ENCODE measurements at regions not wholly inside any gene's neighbourhood (a gene's known extent, or its start where the extent isn't known, plus 50 kb on each side); places are given as distances from the start of the nearest gene placed in this dataset.
"Not testable (repeated sequence)": the region's sequence is repeated elsewhere in the genome, so short reads cannot be mapped to it uniquely, and the experiment has no call there.

DNA sequence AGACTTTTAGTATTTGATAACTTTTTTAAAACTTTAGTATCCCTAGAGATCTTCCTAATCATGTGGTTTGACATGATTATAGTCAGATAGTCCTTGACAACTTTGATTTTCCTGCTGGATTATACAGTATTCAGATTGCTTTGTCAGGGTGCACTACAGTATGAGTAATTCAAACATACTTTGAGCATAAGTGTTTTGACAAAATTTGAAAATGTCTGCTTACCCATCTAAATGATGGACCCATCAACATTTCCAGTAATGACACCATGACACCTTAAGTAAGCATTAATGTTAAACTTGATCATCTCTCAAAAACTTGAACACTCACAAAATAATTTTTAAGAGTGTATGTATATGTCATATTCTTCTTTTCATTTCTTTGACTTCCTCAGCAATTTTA lies 514.5 kb upstream of the SMIM31 start:
- in situ Hi-C loops (cut with MboI; ENCODE audit: low pct_unique_long_range_greater_than_20kb, low sequenced_read_pairs, unreplicated experiment) = no loop called here
- no peak for DNase-seq (ENCODE audit: low spot score)
- TF ChIP-seq, protein P1, sequence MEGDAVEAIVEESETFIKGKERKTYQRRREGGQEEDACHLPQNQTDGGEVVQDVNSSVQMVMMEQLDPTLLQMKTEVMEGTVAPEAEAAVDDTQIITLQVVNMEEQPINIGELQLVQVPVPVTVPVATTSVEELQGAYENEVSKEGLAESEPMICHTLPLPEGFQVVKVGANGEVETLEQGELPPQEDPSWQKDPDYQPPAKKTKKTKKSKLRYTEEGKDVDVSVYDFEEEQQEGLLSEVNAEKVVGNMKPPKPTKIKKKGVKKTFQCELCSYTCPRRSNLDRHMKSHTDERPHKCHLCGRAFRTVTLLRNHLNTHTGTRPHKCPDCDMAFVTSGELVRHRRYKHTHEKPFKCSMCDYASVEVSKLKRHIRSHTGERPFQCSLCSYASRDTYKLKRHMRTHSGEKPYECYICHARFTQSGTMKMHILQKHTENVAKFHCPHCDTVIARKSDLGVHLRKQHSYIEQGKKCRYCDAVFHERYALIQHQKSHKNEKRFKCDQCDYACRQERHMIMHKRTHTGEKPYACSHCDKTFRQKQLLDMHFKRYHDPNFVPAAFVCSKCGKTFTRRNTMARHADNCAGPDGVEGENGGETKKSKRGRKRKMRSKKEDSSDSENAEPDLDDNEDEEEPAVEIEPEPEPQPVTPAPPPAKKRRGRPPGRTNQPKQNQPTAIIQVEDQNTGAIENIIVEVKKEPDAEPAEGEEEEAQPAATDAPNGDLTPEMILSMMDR (IDR thresholded peaks at IDR 0.05; ENCODE audit: extremely low read depth, insufficient read depth, missing control alignments) = no peak

DNA sequence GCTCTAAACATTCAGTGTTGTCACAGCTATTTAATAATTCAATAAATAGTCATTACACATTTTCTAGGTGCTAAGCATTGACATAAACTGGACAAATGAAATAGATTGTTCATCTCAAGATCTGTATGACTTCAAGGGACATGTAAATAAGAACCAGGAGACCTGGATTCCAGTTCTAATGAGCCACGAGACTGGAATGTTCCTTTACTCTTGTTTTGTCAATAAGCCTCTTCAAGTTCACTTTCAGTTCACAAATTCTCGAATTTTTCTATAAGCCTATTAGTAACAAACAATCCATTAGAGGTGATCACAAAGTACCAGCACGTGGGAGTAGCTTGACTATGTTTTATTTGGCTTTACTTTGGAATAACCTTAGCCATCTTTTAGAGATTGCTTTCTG lies 514.0 kb upstream of the SMIM31 start:
- DNase-seq (ENCODE audit: low spot score) = no peak
- in situ Hi-C loops (cut with MboI; ENCODE audit: low pct_unique_long_range_greater_than_20kb, low sequenced_read_pairs, unreplicated experiment) = no loop called here
- TF ChIP-seq, protein P1 (IDR thresholded peaks at IDR 0.05; ENCODE audit: extremely low read depth, insufficient read depth, missing control alignments) = no peak

DNA sequence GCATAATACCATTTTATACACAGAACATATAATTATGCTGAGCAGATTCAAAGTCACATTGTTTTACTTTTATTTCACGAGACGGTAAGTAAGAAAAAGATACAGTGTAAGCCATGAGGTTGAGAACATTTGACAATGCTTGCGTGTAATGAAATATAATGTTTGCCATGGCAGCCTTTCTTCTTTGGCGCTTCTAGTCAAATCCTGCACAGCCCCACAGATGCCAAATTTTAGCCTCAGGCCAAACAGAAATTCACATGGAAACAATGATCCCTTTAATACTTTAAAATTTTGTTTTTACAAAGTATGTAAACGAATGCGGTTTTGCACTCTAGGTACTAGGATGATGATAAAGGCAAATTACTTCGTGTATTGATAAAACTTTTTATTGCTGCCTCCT lies 502.7 kb upstream of the SMIM31 start:
- TF ChIP-seq, protein P1 (IDR thresholded peaks at IDR 0.05; ENCODE audit: extremely low read depth, insufficient read depth, missing control alignments) = no peak
- in situ Hi-C loops (cut with MboI; ENCODE audit: low pct_unique_long_range_greater_than_20kb, low sequenced_read_pairs, unreplicated experiment) = no loop called here
- no peak for DNase-seq (ENCODE audit: low spot score)

DNA sequence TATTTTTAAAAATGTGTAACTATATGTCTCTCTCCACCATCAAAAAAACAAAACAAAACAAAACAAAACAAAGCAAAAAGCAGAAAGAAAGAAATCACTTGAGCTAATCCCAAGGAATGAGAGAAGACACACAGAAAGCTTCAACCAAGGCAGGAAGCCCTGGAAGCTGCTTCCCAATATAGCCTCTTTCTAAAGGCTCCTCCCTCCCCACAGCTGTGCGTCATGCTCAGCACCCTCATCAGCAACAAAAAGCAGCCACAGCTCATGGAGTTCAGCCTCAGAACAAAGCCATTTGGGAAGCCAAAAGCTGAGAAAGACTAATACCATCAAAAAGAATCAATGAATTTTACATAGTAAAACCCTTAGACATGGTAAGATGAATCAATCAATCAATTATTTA lies 501.6 kb upstream of the SMIM31 start:
- in situ Hi-C loops (cut with MboI; ENCODE audit: low pct_unique_long_range_greater_than_20kb, low sequenced_read_pairs, unreplicated experiment) = no loop called here
- TF ChIP-seq, protein P1 (IDR thresholded peaks at IDR 0.05; ENCODE audit: extremely low read depth, insufficient read depth, missing control alignments) = no peak
- DNase-seq (ENCODE audit: low spot score) = no peak

DNA sequence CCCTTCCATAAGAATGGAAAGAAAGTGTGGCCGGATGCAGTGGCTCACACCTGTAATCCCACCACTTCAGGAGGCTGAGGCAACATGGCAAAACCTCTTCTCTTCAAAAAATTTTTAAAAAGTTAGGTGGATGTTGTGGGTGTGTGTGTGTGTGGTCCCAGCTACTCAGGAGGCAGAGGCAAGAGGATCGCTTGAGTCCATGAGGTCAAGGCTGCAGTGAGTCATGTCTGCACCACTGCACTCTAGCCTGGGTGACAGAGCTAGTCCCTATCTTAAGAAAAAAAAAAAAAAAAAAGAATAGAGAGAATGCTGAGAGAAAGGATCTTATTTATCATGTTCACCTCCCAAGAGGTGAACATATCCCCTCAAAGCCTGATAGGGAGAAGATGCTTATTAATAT lies 492.1 kb upstream of the SMIM31 start:
- TF ChIP-seq, protein P1 (IDR thresholded peaks at IDR 0.05; ENCODE audit: extremely low read depth, insufficient read depth, missing control alignments) = no peak
- in situ Hi-C loops (cut with MboI; ENCODE audit: low pct_unique_long_range_greater_than_20kb, low sequenced_read_pairs, unreplicated experiment) = no loop called here
- DNase-seq (ENCODE audit: low spot score) = no peak

DNA sequence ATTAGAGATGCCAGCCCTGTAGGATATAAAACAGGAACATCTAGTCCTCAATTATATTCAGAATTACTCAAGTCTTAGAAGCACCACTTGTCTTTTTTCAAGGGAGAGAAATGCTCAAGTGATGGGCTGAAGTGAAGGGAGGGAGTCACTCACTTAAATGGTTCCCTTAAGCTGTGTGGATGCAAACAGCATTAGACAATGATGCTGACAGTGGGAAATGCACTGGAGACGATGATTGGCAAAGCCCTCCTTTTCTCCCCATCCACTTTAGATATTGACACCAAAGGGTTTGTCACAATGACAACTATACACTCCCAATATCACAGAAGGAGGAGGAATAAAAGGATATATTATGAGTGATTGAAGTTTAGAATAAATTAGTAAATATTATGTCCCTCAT lies 491.4 kb upstream of the SMIM31 start:
- in situ Hi-C loops (cut with MboI; ENCODE audit: low pct_unique_long_range_greater_than_20kb, low sequenced_read_pairs, unreplicated experiment) = not testable (repeated sequence)

DNA sequence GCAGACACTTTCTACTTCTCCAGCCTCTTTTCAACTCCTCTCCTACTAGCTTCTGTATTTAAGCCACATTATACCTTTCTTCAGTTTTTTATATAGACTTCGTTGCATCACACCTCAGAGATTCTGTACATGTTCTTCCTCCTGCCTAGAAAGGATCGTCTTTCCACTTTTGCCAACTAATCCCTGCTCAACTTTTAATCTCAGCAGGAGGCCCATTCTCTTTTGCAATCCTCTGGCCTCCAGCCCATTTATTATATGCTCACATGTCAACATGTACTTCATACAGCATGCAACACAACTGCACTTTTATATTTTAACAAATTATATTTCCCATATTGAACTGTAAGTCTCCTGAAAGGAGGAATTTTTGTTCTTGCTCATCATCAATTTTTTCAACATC lies 476.5 kb upstream of the SMIM31 start:
- in situ Hi-C loops (cut with MboI; ENCODE audit: low pct_unique_long_range_greater_than_20kb, low sequenced_read_pairs, unreplicated experiment) = not testable (repeated sequence)

More for the DNA sequence above, 491.4 kb upstream of the SMIM31 start:
- DNase-seq (ENCODE audit: low spot score) = not testable (repeated sequence)

DNA sequence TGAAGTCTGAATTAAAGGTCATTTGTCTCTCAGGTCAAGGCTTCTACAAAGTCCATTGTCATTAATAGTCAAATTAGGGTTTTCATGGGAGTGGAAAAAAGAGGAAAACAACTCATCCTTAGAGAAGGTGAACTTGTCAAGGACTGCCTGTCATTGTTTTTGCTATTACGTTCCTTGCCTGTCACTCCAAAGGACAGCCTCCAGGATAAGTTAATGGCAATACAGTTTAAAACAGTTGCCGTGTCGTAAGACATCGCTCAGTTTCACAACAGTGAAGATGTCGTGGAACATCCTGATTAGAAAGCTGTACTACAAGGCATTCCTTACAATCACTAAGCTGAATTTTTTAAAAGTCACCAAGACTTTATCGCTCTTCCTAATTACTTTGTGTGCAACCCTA lies 466.8 kb upstream of the SMIM31 start:
- no peak for DNase-seq (ENCODE audit: low spot score)
- in situ Hi-C loops (cut with MboI; ENCODE audit: low pct_unique_long_range_greater_than_20kb, low sequenced_read_pairs, unreplicated experiment) = no loop called here
- TF ChIP-seq, protein P1 (IDR thresholded peaks at IDR 0.05; ENCODE audit: extremely low read depth, insufficient read depth, missing control alignments) = no peak

More for the DNA sequence above, 476.5 kb upstream of the SMIM31 start:
- not testable (repeated sequence) for DNase-seq (ENCODE audit: low spot score)

Measured in GM13977 (cell line).